CD4-positive, CD25-positive, alpha-beta regulatory T cell (primary cell): ENCODE measurements at regions not wholly inside any gene's neighbourhood (a gene's known extent, or its start where the extent isn't known, plus 50 kb on each side); places are given as distances from the start of the nearest gene placed in this dataset.

Experiments
- ATAC-seq, 2 donors: fragments of 150-1000 bp; cut with Tn5 transposase; one replicate each; pipeline ENCODE4 v1.10.0; 2021; ENCODE audit warnings: low read depth in 2 of 2, moderate number of reproducible peaks in 2 of 2, moderate library complexity in 1 of 2
- DNase-seq, 3 donors: peaks; one replicate each; pipeline versions ENCODE4 v3.0.0 to v3.0.0-alpha.2; 2012 to 2022; ENCODE audit warnings: mixed read lengths in 1 of 3
- H3K27ac ChIP-seq: one replicate; pipeline ENCODE4 v1.7.0; 2013; ENCODE audit warnings: mild to moderate bottlenecking, low read length; ENCODE audit not compliant: insufficient read depth, poor library complexity, severe bottlenecking
- H3K27me3 ChIP-seq: one replicate; pipeline ENCODE4 v1.7.0; 2013; ENCODE audit warnings: low read length; ENCODE audit not compliant: control insufficient read depth, insufficient read depth
- H3K36me3 ChIP-seq: one replicate; pipeline ENCODE4 v1.7.0; 2013; ENCODE audit warnings: mild to moderate bottlenecking, low read length, moderate library complexity; ENCODE audit not compliant: control insufficient read depth, insufficient read depth
- H3K4me1 ChIP-seq: 2 replicates; pipeline ENCODE4 v1.7.0; 2013; ENCODE audit warnings: mild to moderate bottlenecking, low read length; ENCODE audit not compliant: insufficient read depth, control insufficient read depth, poor library complexity, severe bottlenecking
- H3K4me3 ChIP-seq: one replicate; pipeline ENCODE4 v1.7.0; 2013; ENCODE audit warnings: low read depth, mild to moderate bottlenecking, low read length, moderate library complexity
- H3K9me3 ChIP-seq, 2 experiments: 1 replicate in 1 of 2; 2 replicates in 1 of 2; pipeline ENCODE4 v1.7.0; 2013; ENCODE audit warnings: low read length in 2 of 2, mild to moderate bottlenecking in 1 of 2, moderate library complexity in 1 of 2; ENCODE audit not compliant: control insufficient read depth in 2 of 2
- H3K27ac Mint-ChIP-seq, 3 donors: one replicate each; pipeline ENCODE4 v1.8.0; 2020 to 2022; ENCODE audit warnings: mild to moderate bottlenecking in 3 of 3, mixed read lengths in 3 of 3, moderate library complexity in 2 of 3
- H3K27me3 Mint-ChIP-seq: one replicate; pipeline ENCODE4 v1.8.0; 2022; ENCODE audit warnings: mild to moderate bottlenecking, mixed read lengths
- H3K36me3 Mint-ChIP-seq: one replicate; pipeline ENCODE4 v1.8.0; 2020; ENCODE audit warnings: mixed read lengths
- H3K4me1 Mint-ChIP-seq, 4 donors: one replicate each; pipeline ENCODE4 v1.8.0; 2020 to 2022; ENCODE audit warnings: mixed read lengths in 4 of 4, mild to moderate bottlenecking in 1 of 4
- H3K4me3 Mint-ChIP-seq, 4 donors: one replicate each; pipeline ENCODE4 v1.8.0; 2020 to 2022; ENCODE audit warnings: mild to moderate bottlenecking in 4 of 4, mixed read lengths in 4 of 4, moderate library complexity in 3 of 4
- H3K9me3 Mint-ChIP-seq, 7 donors: one replicate each; pipeline ENCODE4 v1.8.0; 2020 to 2022; ENCODE audit warnings: mixed read lengths in 7 of 7, mild to moderate bottlenecking in 3 of 7, moderate library complexity in 2 of 7

DNA sequence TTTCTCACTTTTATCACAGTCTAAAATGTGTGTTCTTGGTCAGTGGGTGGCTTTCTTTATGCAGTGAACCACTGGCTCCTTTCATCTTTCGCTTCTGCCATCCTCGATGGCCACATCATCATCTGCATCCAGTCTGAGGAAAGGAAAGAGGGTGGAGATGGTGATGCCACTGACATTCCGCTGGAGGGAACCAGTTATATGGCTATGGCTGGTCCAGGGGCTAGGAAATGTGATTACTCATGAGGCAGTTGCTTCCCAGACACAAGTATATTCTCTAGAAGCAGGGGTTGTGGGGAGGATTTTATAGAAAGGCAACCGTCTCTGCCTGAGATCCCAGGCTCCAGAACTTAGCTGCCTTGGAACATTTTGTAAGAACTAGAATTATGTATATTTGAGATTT is 246.7 kb upstream of the AZI2 start:
- Histone ChIP-seq H3K36me3 (no peaks in the 10 kb centered on the region), H3K27me3 (no peaks in the 10 kb centered on the region), H3K4me3 (no peak overlapping the region), H3K27ac (no peak overlapping the region), H3K9me3 (no peaks in the 10 kb centered on the region), H3K4me1 (no peaks in the 10 kb centered on the region)
- Mint-ChIP-seq H3K36me3 (no peaks in the 10 kb centered on the region), H3K9me3 (peaks cover 0 to 7% (median 0%) of the 10 kb centered on the region in 7 donors), H3K4me3 (no peak overlapping the region), H3K27me3 (no peaks in the 10 kb centered on the region), H3K4me1 (no peaks in the 10 kb centered on the region), H3K27ac (no peak overlapping the region)
- ATAC-seq: no peak
- no peak for DNase-seq

DNA sequence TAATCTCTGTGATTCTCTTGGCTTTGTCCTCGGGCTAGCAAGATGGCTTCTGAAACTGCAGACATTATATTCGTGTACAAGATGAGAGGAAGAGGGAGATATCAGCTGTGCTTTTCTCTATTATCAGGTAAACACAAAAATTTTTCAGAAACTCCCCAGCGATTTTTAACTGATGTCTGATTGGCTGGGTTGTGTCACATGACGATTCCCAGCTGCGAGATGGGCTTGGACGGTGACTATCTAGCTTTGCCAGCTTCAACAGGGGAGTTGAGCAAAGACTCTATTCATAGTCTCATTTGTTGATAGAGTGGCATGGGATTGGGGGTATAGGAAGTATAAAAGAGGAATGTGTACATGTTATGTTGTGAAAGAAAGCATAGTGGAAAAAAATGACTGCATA is 248.8 kb upstream of the AZI2 start:
- H3K36me3 ChIP-seq: no peaks in the 10 kb centered on the region
- Mint-ChIP-seq H3K9me3 (peaks cover 0 to 7% (median 0%) of the 10 kb centered on the region in 7 donors), H3K36me3 (no peaks in the 10 kb centered on the region), H3K4me1 (no peaks in the 10 kb centered on the region), H3K4me3 (peak overlapping the region in 1 of 4 donors; percentile 28), H3K27ac (no peak overlapping the region), H3K27me3 (peaks cover 5% of the 10 kb centered on the region)
- H3K9me3 ChIP-seq: no peaks in the 10 kb centered on the region
- ATAC-seq (no peak), DNase-seq (no peak)
- H3K4me1 ChIP-seq: no peaks in the 10 kb centered on the region
- no peak overlapping the region for H3K27ac ChIP-seq
- H3K27me3 ChIP-seq: no peaks in the 10 kb centered on the region
- no peak overlapping the region for H3K4me3 ChIP-seq

DNA sequence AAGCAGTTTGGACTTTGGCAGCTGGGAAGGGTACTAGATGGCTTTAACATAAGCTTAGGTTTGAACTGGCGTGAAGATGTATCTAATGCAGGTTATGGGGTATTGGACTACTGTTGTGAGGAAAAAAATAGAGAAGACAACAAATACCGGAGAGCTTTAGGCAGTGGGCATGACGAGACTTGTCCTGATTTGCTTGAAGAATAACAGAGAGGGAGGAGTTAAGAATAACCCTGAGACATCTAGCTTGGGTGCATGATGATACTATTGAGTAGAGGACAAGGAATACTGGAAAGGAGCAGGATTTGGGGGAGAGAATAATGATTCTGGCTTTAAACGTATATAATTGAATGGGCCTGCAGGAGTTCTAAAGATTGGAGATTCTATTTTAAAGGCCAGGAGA is 249.5 kb upstream of the AZI2 start:
- Mint-ChIP-seq H3K27ac (no peak overlapping the region), H3K4me1 (no peaks in the 10 kb centered on the region), H3K4me3 (no peak overlapping the region), H3K27me3 (peaks cover 5% of the 10 kb centered on the region), H3K9me3 (peaks cover 0 to 7% (median 0%) of the 10 kb centered on the region in 7 donors), H3K36me3 (no peaks in the 10 kb centered on the region)
- Histone ChIP-seq H3K4me1 (no peaks in the 10 kb centered on the region), H3K27ac (no peak overlapping the region), H3K36me3 (no peaks in the 10 kb centered on the region), H3K4me3 (no peak overlapping the region), H3K9me3 (no peaks in the 10 kb centered on the region), H3K27me3 (no peaks in the 10 kb centered on the region)
- DNase-seq: no peak
- no peak for ATAC-seq

DNA sequence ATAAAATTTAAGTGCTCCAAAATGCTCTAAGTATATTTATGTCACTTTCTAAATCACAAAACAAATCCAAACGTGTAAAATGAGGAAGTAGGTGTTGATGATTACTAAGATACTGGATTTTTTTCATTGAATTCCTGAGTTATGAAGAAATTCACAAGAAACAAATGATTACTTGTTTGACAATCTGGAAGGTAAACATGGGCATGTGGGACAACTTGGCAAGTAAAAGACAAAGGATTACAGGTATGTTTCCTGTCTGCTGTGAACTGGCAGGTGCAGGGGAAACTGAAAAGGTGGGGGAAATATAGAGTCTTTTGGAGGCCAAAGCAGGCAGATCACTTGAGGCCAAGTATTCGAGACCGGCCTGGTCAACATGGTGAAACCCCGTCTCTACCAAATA is 252.7 kb upstream of the AZI2 start:
- Mint-ChIP-seq H3K4me1 (no peaks in the 10 kb centered on the region), H3K9me3 (peaks cover 0 to 7% (median 0%) of the 10 kb centered on the region in 7 donors), H3K36me3 (no peaks in the 10 kb centered on the region), H3K4me3 (no peak overlapping the region), H3K27ac (no peak overlapping the region), H3K27me3 (peaks cover 5% of the 10 kb centered on the region)
- DNase-seq (no peak), ATAC-seq (no peak)
- H3K36me3 ChIP-seq: no peaks in the 10 kb centered on the region
- no peak overlapping the region for H3K4me3 ChIP-seq
- H3K27ac ChIP-seq: no peak overlapping the region
- no peaks in the 10 kb centered on the region for H3K4me1 ChIP-seq
- no peaks in the 10 kb centered on the region for H3K27me3 ChIP-seq
- no peaks in the 10 kb centered on the region for H3K9me3 ChIP-seq

DNA sequence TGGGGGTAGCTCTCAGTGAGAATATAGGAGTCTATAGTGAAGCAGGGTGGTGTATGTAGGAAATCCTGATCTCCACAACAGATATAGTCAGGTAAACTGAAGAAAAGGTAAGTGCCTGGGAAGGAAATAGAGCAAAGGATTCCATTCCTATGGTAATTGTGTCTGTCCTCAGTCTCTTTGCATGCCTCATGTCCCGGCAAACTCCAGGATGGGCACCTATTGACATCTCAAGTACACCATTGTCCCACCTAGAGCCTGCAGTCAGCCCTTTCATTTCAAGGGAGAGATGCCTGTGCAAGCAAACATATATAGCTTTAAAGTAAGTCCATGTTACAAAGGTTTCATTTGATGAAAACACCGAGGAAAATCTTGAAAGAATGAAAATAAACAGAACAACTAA is 257.7 kb upstream of the AZI2 start:
- no peak overlapping the region for H3K4me3 ChIP-seq
- H3K4me3 Mint-ChIP-seq: no peak overlapping the region
- H3K4me1 Mint-ChIP-seq: no peaks in the 10 kb centered on the region
- peaks cover 0 to 4% (median 0%) of the 10 kb centered on the region in 7 donors for H3K9me3 Mint-ChIP-seq
- H3K9me3 ChIP-seq: no peaks in the 10 kb centered on the region
- H3K27ac Mint-ChIP-seq: no peak overlapping the region
- no peak overlapping the region for H3K27ac ChIP-seq
- no peaks in the 10 kb centered on the region for H3K4me1 ChIP-seq
- H3K27me3 ChIP-seq: no peaks in the 10 kb centered on the region
- no peak for DNase-seq
- H3K36me3 ChIP-seq: no peaks in the 10 kb centered on the region
- ATAC-seq: no peak
- peaks cover 5% of the 10 kb centered on the region for H3K27me3 Mint-ChIP-seq
- no peaks in the 10 kb centered on the region for H3K36me3 Mint-ChIP-seq

GRCh38 chr3:28612232-28612631 is 263.6 kb upstream of the AZI2 start:
- no peaks in the 10 kb centered on the region for H3K36me3 Mint-ChIP-seq
- Histone ChIP-seq H3K27me3 (no peaks in the 10 kb centered on the region), H3K36me3 (no peaks in the 10 kb centered on the region), H3K4me1 (no peaks in the 10 kb centered on the region), H3K4me3 (no peak overlapping the region), H3K27ac (no peak overlapping the region), H3K9me3 (no peaks in the 10 kb centered on the region)
- no peak overlapping the region for H3K27ac Mint-ChIP-seq
- H3K4me3 Mint-ChIP-seq: no peak overlapping the region
- peaks cover 0 to 4% (median 0%) of the 10 kb centered on the region in 7 donors for H3K9me3 Mint-ChIP-seq
- H3K27me3 Mint-ChIP-seq: no peaks in the 10 kb centered on the region
- DNase-seq: no peak
- H3K4me1 Mint-ChIP-seq: no peaks in the 10 kb centered on the region
- ATAC-seq: no peak

DNA sequence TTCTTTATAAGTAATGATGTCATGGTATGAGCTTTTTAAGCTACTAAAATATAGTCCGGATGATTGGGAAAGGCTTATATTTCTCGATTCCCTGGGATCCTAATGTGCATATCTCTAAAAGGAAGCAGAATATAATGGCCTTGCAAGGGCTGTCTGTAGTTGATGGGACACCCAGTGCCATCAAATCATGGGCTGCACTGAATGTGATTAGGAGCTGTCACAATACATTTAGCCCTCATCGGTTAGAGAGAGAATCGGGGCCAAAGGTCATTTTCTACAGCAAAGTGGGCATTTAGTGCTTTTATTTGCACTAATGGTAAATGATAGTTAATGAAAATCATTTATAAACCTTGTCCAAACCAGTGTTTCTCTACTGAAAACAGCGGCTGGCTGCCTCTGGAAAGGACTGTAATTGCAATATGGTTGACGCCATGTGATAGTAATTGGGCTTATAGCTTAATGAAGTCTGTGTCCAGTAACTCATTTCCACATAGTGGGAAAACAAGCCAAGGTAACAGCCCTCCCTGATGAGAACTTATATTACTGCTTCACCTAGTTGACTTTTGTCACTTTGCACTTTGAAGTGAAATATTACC is 265.0 kb upstream of the AZI2 start:
- H3K4me1 Mint-ChIP-seq: no peaks in the 10 kb centered on the region
- no peak for ATAC-seq
- H3K36me3 Mint-ChIP-seq: no peaks in the 10 kb centered on the region

GRCh38 chr3:28615071-28615470 is 266.4 kb upstream of the AZI2 start:
- Histone ChIP-seq H3K27ac (no peak overlapping the region), H3K4me1 (no peaks in the 10 kb centered on the region), H3K9me3 (no peaks in the 10 kb centered on the region), H3K36me3 (no peaks in the 10 kb centered on the region), H3K27me3 (no peaks in the 10 kb centered on the region), H3K4me3 (no peak overlapping the region)
- ATAC-seq: no peak
- Mint-ChIP-seq H3K36me3 (no peaks in the 10 kb centered on the region), H3K4me1 (no peaks in the 10 kb centered on the region), H3K4me3 (no peak overlapping the region), H3K27ac (no peak overlapping the region), H3K27me3 (no peaks in the 10 kb centered on the region), H3K9me3 (peaks cover 0 to 4% (median 0%) of the 10 kb centered on the region in 7 donors)
- no peak for DNase-seq

More for the DNA sequence above, 265.0 kb upstream of the AZI2 start:
- no peak overlapping the region for H3K4me3 ChIP-seq
- Mint-ChIP-seq H3K27ac (peak overlapping the region in 1 of 3 donors; percentile 45), H3K4me3 (no peak overlapping the region), H3K9me3 (peaks cover 0 to 2% (median 0%) of the 10 kb centered on the region in 7 donors), H3K27me3 (no peaks in the 10 kb centered on the region)
- no peaks in the 10 kb centered on the region for H3K4me1 ChIP-seq
- no peak for DNase-seq
- no peak overlapping the region for H3K27ac ChIP-seq
- H3K27me3 ChIP-seq: no peaks in the 10 kb centered on the region
- no peaks in the 10 kb centered on the region for H3K36me3 ChIP-seq
- no peaks in the 10 kb centered on the region for H3K9me3 ChIP-seq
